ENCODE measurements at regions not wholly inside any gene's neighbourhood (a gene's known extent, or its start where the extent isn't known, plus 50 kb on each side); places are given as distances from the start of the nearest gene placed in this dataset.

DNA sequence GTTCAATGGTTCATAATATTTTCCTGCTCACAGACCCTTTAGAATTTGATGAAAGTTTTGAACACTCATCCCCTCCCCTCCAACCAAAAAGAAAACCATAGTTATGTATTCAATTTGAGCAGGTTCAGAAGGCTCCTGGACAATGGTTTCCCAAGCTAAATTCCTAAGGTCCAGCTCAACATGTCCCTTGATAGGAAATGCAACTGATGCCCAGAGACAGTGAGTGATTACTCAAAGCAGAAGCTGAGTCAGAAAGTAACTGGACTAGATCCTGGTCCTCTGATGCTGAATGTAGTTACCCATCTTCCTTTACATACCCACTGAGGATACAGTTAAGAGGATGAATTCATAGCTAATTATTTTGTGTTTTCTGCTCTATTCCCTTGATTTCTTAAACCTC is 218.9 kb upstream of the NCKAP5 start:
- DNase-seq (ENCODE audit: unreplicated experiment): no peak
- no peaks in the 10 kb centered on the region for H3K4me1 Mint-ChIP-seq (ENCODE audit: insufficient read depth, unreplicated experiment)
- TF ChIP-seq, protein P1, sequence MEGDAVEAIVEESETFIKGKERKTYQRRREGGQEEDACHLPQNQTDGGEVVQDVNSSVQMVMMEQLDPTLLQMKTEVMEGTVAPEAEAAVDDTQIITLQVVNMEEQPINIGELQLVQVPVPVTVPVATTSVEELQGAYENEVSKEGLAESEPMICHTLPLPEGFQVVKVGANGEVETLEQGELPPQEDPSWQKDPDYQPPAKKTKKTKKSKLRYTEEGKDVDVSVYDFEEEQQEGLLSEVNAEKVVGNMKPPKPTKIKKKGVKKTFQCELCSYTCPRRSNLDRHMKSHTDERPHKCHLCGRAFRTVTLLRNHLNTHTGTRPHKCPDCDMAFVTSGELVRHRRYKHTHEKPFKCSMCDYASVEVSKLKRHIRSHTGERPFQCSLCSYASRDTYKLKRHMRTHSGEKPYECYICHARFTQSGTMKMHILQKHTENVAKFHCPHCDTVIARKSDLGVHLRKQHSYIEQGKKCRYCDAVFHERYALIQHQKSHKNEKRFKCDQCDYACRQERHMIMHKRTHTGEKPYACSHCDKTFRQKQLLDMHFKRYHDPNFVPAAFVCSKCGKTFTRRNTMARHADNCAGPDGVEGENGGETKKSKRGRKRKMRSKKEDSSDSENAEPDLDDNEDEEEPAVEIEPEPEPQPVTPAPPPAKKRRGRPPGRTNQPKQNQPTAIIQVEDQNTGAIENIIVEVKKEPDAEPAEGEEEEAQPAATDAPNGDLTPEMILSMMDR (IDR thresholded peaks at IDR 0.05; ENCODE audit: unreplicated experiment): no peak
- BruUV-seq (replicated peaks): no TSS peak
- H3K27ac Mint-ChIP-seq (ENCODE audit: low read depth, unreplicated experiment): no peak overlapping the region
- H3K9me3 Mint-ChIP-seq (ENCODE audit: unreplicated experiment): peaks cover 8% of the 10 kb centered on the region
- no peaks in the 10 kb centered on the region for H3K36me3 Mint-ChIP-seq (ENCODE audit: insufficient read depth, unreplicated experiment)
- no peak overlapping the region for H3K4me3 Mint-ChIP-seq (ENCODE audit: unreplicated experiment)
- CTCF ChIA-PET: interaction anchor here (0.6 kb wide), 1 partner anchor 306 kb away, joined by 4 read pairs; no protein-coding TSS in a partner anchor
- intact Hi-C loops (cut with micrococcal nuclease): loop anchor here (10.0 kb wide), 1 partner anchor 612 kb away; no protein-coding TSS in a partner anchor
- POLR2A ChIA-PET: no interaction called here
- H3K27me3 Mint-ChIP-seq (ENCODE audit: insufficient read depth, unreplicated experiment): no peaks in the 10 kb centered on the region

DNA sequence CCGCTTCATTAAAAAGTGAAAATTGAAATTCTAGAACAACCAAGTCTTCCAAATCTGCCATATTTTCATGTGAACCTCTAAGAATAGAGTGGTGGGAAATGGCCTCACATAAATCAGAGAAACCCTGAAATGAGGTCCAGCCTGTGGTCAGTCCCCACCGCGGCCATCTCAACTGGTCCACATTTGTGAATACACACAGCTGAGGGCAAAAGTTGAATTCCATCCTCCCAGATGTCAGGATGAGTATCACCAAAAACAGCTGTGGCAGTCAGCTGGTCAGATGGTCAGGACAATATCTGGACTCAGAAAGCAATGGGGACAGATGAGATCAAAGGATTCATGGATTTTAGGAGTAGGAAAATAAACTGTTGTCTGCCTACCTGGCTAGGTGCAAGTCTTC is 219.4 kb upstream of the NCKAP5 start:
- H3K4me3 Mint-ChIP-seq (ENCODE audit: unreplicated experiment): no peak overlapping the region
- intact Hi-C loops (cut with micrococcal nuclease): loop anchor here (10.0 kb wide), 1 partner anchor 613 kb away; no protein-coding TSS in a partner anchor
- POLR2A ChIA-PET: no interaction called here
- CTCF ChIA-PET: interaction anchor here (0.6 kb wide), 1 partner anchor 307 kb away, joined by 4 read pairs; no protein-coding TSS in a partner anchor
- no peak for DNase-seq (ENCODE audit: unreplicated experiment)
- no peaks in the 10 kb centered on the region for H3K36me3 Mint-ChIP-seq (ENCODE audit: insufficient read depth, unreplicated experiment)
- H3K27me3 Mint-ChIP-seq (ENCODE audit: insufficient read depth, unreplicated experiment): no peaks in the 10 kb centered on the region
- H3K27ac Mint-ChIP-seq (ENCODE audit: low read depth, unreplicated experiment): no peak overlapping the region
- no peaks in the 10 kb centered on the region for H3K4me1 Mint-ChIP-seq (ENCODE audit: insufficient read depth, unreplicated experiment)
- TF ChIP-seq, protein P1 (IDR thresholded peaks at IDR 0.05; ENCODE audit: unreplicated experiment): no peak
- H3K9me3 Mint-ChIP-seq (ENCODE audit: unreplicated experiment): peaks cover 8% of the 10 kb centered on the region
- no TSS peak for BruUV-seq (replicated peaks)

DNA sequence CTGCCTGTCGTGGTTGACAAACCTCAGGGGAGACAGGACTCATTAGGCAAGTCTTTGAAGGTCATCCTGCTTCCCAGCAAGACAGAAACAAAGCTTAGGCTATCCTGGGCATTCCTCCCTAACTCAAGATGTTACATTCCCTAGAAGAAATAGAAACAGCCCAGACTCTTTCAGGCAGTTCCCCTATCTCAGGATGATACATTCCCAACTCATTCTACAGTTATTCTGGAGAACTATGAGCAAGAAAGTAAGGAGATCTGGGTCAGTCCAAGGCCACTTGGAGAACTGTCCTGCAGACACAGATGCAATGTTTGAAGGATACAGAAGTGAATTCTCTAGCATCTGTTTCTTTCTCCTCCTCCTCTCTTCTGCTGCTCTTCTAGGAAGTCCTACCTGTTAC is 220.1 kb upstream of the NCKAP5 start:
- Mint-ChIP-seq H3K4me3 (ENCODE audit: unreplicated experiment) (no peak overlapping the region), H3K9me3 (ENCODE audit: unreplicated experiment) (peaks cover 8% of the 10 kb centered on the region), H3K36me3 (ENCODE audit: insufficient read depth, unreplicated experiment) (no peaks in the 10 kb centered on the region), H3K27ac (ENCODE audit: low read depth, unreplicated experiment) (no peak overlapping the region), H3K4me1 (ENCODE audit: insufficient read depth, unreplicated experiment) (no peaks in the 10 kb centered on the region), H3K27me3 (ENCODE audit: insufficient read depth, unreplicated experiment) (no peaks in the 10 kb centered on the region)
- intact Hi-C loops (cut with micrococcal nuclease): loop anchor here (10.0 kb wide), 1 partner anchor 614 kb away; no protein-coding TSS in a partner anchor
- CTCF ChIA-PET: interaction anchor here (0.7 kb wide), 1 partner anchor 8 kb away, joined by 3 read pairs; no protein-coding TSS in a partner anchor
- no peak for DNase-seq (ENCODE audit: unreplicated experiment)
- TF ChIP-seq, protein P1 (IDR thresholded peaks at IDR 0.05; ENCODE audit: unreplicated experiment): no peak
- no TSS peak for BruUV-seq (replicated peaks)
- POLR2A ChIA-PET: no interaction called here

DNA sequence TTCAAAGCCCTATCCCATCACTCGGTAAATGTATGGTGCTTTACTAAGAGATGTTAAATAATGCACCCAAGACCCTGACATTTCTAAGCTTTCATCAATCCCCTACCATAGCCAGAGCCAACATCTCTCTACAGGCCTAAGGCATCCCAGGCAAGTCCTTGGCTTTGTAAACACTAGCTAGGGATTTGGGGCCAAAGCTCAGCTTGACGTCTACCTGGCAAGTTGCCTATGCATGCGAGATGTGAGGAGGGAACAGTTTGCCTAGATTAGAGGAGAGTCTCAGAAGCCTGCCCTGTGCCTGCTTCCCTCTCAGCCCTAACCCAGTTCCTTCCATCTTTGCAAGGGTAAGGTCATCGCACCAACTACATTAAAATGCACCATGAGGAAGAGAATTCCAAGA is 221.5 kb upstream of the NCKAP5 start:
- TF ChIP-seq, protein P1 (IDR thresholded peaks at IDR 0.05; ENCODE audit: unreplicated experiment): no peak
- Mint-ChIP-seq H3K9me3 (ENCODE audit: unreplicated experiment) (peaks cover 18% of the 10 kb centered on the region), H3K27me3 (ENCODE audit: insufficient read depth, unreplicated experiment) (no peaks in the 10 kb centered on the region), H3K27ac (ENCODE audit: low read depth, unreplicated experiment) (no peak overlapping the region), H3K4me1 (ENCODE audit: insufficient read depth, unreplicated experiment) (no peaks in the 10 kb centered on the region), H3K4me3 (ENCODE audit: unreplicated experiment) (no peak overlapping the region), H3K36me3 (ENCODE audit: insufficient read depth, unreplicated experiment) (no peaks in the 10 kb centered on the region)
- intact Hi-C loops (cut with micrococcal nuclease): loop anchor here (10.0 kb wide), 1 partner anchor 615 kb away; no protein-coding TSS in a partner anchor
- no peak for DNase-seq (ENCODE audit: unreplicated experiment)
- no TSS peak for BruUV-seq (replicated peaks)
- ChIA-PET CTCF (interaction anchor here (0.5 to 1.8 kb wide), 2 partner anchors 10 to 55 kb away, joined by 3 to 9 read pairs; no protein-coding TSS in a partner anchor), POLR2A (interaction anchor here (0.6 kb wide), 1 partner anchor 492 kb away, joined by 3 read pairs; no protein-coding TSS in a partner anchor)
